ENCODE measurements at regions not wholly inside any gene's neighbourhood (a gene's known extent, or its start where the extent isn't known, plus 50 kb on each side); places are given as distances from the start of the nearest gene placed in this dataset.

DNA sequence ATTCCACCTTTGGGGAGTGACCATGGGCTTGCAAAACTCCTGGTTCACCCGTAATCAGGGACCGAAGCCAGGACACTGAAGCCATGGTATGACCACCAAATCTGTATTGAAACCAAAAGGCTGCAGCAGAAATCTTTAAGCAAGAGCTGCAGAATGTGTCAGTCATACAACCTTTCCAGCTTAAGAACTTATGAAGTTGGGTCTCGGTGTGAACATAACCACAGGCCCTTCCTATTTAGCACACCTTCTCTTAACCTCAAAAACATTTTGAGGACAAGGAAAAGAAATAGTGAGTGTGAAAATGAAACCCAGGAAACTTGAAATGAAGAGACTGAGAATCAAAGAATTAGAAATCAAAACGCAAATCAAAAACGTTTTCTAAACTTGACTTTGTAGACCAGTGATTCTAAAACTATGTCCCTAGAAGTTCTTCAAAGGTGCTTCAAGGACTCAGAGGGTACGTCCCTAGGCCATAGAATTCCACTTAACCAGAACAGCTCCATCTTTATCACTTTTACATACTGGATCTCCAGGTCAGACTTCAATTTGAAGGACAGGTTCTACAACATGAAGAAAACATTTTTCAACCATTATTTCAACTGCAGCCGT is 231.6 kb upstream of the GRIP1 start:
- DNase-seq (ENCODE audit: low read depth in 2 of 2) = no peak

DNA sequence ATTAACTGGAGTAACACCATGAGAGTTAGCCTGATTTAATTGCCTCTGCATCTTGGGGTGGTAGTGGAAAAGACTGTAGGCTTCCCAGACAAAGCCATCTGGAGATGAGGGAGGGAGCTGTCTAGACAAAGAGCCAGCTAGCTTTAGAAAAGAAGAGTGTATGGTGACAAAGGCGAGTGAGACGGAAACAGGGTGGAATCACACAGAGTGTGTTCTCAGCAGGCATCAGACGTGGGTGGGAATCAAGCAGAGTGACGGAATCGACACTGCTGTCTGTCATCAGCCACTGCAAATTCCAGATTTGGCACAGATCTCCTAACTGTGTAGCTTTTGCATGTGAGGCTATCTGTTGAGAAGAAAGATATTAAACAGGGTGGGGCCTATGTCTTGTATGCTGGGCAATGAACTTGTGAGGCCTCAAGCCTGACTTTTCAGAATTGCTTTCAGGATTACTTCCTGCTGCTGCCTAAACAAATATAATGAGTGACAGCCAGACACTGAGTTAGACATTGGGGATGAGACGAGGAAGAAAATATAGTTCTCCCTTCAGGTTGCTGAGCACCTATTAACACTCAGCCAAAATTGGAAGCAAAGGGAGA is 236.5 kb upstream of the GRIP1 start:
- DNase-seq (ENCODE audit: low read depth in 2 of 2) = no peak

DNA sequence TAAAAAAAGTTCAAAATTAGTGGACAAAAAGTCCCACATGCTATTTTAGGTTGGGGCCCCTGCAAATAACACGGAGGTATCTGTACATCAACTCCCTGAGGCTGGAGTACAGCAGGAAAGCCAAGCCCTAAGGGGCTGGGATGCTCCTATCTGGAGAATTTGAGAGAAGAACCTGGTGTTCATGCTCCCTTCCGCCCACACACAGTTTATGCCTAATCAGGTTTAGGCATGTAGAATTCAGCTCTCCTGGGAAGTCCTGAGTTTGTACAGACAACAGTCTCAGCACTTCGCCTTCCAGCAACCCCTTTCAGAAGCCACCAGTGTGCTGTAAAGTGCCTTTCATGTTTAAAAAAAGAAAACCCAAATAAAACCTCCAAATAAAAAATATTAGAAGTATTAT is 237.3 kb upstream of the GRIP1 start:
- no peak for DNase-seq (ENCODE audit: low read depth in 2 of 2)

DNA sequence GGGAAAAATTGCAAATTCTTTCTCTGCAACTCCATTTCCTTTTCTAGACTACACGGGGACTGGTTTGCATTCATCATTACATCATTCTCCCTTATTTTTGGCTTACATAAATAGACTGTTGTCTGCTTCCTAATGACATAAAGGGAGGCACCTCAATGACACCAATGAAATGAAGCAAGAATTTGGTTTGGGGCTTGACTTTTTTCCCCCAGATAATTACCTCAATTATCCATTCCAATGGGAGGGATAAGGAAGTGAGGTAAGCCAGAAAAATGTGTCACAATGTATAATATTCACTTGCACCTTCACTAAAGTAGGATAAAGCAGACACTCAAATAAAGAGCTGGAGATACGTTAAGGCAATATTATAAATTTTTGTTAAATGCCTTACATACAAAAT is 240.6 kb upstream of the GRIP1 start:
- no peak for DNase-seq (ENCODE audit: low read depth in 2 of 2)

DNA sequence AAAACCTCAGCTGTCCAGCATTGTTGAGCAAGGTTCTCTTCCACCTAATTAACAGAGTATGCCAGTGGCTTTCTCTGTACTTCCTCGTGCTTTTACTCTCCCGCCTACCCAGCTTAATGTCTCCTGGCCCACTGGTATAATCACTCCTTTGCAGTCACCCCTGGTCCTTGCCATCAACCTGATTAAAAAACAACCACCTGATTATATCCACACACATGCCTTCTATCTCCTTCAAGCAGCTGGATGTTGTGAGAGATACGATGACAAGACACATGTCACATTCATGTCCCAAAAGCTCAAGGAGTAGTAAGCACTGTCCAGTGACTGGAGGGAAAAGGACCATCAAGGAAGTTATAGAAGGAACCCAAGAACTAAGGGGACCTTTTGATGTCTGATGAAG is 241.3 kb upstream of the GRIP1 start:
- no peak for DNase-seq (ENCODE audit: low read depth in 2 of 2)

DNA sequence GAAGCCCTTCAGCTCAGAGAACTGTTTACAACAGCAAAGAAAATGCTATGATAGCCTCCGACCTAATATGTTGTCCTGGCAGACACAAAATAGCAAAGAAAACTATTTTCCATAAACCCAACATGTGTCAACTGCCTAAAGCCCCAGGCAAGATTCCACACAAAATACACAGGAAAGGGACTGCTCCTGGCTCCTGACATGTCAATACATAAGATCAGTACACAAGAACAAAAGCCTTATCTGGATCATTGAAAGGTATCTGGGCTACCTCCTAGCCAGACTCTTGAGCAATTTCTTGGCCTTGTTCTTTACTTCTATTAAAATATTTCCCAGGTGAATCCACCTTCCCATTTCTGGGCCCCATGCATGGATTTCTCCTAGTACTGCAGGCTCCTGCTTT is 242.3 kb upstream of the GRIP1 start:
- DNase-seq (ENCODE audit: low read depth in 2 of 2) = no peak

DNA sequence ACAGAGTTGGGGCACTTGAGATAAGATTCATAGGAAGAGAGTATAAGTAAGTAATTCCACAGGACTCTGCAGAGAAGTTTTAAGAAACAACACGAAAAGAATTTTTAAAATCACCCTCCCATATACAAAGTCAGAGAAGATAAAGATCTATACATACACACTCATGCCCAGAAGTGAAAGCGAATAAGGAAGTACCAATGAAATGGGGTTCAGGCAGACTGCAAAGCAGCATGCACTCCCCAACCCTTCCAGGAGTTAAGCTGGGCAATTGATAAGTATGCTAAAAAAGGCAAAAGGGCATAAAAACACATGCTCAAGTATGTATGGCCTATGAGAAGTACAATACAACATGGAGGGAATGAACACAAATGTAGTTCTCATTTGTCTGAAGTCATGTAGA is 246.2 kb upstream of the GRIP1 start:
- DNase-seq (ENCODE audit: low read depth in 2 of 2) = no peak

DNA sequence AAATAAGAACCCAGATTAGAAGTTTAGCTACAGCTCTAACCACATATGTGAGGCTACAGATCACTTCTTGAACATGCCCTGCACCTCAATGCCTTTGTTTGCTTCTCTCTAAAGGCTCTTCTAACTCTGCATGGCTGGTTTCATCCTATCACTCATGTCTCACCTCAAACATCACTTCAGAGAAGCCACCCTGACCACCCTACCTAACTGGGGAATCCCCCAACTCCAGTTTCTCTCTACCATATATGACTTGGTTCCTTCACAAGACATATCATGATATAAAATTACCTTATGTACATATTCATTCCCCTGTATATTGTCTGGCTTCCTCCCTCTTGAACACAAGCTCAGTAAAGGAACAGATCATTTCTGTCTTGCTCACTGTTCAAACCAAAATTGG is 250.2 kb upstream of the GRIP1 start:
- no peak for DNase-seq (ENCODE audit: low read depth in 2 of 2)

DNA sequence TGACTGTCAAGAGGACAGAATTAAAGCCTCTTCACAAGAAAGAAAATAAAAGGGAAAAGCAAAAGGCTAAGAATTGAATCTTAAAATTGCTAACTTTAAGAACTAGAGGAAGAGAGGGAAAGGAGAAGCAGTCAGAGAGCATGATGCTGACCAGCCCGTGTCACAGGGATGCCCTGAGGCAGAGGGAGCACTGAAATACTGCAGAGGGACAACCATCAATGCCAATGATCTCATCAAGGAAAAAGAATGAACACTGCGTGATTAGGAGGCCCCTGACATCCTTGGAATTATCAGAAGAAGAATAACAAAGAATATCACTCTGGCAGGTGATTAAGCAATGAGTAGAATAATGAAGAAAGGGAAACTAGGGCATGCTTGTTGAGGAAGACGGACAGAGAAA is 252.2 kb upstream of the GRIP1 start:
- no peak for DNase-seq (ENCODE audit: low read depth in 2 of 2)

DNA sequence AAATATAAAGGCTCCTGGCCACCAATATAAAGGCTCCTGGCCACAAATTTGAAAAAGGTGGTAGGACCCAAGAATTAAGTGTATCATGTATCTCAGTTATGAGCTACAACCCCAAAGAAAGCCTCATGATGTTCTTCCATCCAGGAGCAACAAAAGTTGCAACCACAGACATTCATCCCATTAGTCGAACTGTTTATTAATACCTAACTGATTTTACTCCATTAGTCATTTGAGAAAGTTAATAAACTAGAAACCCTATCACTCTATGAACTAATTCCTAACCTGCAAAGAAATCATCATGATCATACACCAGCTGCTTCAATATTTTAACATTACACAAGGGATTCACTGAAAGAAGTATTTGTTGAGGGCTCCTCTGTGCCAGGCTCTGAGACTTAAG is 253.2 kb upstream of the GRIP1 start:
- no peak for DNase-seq (ENCODE audit: low read depth in 2 of 2)

DNA sequence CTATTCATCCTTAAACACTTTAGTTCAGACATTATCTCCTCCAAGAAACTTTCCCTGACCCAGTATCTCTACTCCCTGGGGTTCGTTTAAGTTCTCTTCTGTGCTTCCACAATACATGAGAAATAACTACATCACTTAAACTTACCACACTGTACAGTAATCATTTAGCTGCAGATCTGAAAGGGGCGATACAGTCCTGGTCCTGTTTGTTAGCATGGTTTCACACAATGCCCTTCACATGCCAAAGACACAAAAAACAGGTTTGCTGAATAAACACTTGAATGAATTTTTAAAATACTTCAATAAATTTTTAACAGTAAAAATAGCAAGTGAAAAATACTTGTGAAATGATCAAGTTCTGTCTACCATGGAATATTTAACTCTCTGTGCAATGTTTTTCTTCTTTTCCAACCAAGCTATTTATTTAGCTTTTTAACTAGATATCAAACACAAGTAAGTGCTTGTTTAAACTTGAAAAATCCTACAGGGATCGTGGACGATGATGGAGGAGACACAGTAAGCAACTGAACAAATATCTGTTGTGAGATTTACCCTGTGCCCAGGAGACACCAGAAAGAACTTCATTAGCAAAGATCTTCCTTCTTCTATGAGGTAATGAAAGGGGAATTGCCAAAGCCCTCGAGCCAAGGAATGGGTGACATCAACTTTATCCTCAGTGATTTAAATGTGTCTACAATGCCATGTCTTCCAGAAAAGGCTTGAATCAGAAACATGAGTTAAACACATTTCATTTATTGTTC is 255.6 kb upstream of the GRIP1 start:
- no peak for DNase-seq (ENCODE audit: low read depth in 2 of 2)

DNA sequence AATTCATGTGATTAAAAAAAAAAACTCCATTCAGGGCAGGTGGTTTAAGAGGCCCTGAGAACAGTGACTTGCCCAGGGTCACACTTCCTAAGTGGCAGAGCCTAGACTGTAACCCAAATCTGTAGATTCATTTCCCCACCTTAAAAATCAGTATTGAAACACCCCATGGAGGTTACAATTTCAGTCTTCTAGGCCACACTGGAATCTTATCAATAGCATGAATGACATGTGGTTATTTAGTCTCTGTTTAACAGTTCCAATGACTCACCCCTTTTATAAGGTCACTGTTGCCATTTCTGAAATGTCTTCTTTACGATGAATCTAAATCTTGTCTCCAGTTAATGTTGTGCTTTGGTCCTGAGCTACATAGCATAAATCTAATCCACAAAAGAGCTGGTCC is 262.3 kb upstream of the GRIP1 start:
- DNase-seq (ENCODE audit: low read depth in 2 of 2) = no peak

DNA sequence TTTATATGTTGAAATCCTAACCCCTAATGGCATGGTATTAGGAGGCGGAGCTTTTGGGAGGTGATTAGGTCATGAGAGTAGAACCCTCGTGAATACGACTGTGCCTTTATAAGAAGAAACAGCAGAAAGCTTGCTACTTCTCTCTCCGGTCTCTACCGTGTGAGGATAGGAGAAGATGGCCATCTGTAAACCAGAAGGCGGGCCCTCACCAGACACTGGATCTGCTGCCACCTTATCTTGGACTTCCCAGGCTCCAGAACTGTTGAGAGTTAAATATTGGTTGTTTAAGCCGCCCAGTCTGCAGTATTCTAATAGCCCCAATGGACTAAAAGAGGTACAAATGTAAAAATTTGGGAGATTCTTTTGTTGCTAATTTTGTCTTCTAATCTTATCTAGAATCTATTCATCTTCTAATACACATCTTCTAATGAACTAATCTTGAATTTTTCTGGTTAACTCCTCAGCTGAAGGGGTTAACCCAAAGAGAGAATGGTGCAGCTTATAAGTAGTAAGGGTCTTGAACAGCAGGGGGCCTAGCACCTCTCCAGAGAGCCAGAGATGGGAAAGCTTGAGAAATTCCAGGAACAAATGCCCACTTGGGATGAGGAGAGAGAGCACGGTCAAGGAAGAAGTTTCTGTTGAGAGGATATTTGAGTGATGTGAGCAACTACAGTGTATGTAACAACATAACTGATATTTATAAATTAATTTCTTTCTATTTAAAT is 264.0 kb upstream of the GRIP1 start:
- no peak for DNase-seq (ENCODE audit: low read depth in 2 of 2)

DNA sequence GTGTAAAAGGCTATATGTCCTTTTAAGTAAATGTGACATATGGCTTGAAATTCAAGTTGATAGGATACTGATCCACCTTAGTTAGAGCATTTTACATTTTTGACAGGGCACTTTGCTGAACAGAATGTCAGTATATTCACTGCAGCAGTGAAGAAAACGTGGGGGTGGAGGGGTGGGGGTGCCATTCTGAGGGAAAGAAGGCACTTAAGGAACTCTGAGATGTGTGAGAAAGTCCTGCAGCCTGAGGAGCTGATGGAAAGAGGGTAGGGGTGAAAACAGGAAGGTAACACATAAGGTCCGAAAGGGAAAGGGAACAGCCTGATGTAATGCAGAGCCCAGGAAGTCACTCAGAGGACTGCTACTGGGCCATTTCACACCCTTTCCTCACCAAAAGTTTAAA is 265.5 kb upstream of the GRIP1 start:
- no peak for DNase-seq (ENCODE audit: low read depth in 2 of 2)

DNA sequence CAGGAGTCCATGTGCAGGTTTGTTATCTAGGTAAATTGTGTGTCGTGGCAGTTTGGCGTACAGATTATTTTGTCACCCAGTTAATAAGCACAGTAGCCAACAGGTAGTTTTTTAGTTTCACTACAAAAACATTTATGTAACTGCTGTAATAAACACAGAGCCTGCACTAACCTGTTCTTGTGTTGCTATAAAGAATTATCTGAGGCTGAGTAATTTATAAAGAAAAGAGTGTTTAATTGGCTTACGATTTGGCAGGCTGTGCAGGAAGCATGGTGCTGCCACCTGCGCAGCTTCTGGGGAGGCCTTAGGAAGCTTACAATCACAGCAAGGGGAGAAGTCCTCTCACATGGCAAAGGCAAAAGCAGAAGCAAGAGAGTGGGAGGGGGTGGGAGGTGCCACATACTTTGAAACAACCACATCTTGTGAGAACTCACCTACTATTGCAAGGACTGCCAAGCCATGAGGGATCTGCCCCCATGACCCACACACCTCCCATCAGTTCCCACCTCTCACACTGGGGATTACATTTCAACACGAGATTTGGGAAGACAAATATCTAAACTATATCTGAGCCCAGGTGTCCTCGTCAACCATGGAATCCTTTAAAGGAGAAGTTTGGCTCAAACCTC is 266.4 kb upstream of the GRIP1 start:
- DNase-seq (ENCODE audit: low read depth in 2 of 2) = no peak

DNA sequence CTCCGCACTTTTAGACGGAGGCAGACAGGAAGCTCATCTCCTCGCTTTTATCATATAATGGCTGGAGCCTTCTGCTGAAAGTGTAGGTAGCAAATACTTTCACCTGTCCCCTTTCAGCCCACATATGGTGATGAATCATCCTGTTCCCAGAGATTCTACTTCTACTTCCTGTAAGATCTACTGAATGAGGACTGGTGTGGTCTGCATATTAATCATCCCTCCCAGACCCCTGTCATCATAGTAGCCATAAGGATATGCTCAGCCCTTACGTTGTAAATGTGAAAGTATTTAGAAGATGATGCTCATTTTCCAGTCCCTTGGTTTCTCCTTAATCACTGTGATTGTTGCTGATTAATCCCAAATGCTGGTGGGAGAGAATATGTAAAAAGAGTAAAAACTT is 268.2 kb upstream of the GRIP1 start:
- DNase-seq (ENCODE audit: low read depth in 2 of 2) = no peak

DNA sequence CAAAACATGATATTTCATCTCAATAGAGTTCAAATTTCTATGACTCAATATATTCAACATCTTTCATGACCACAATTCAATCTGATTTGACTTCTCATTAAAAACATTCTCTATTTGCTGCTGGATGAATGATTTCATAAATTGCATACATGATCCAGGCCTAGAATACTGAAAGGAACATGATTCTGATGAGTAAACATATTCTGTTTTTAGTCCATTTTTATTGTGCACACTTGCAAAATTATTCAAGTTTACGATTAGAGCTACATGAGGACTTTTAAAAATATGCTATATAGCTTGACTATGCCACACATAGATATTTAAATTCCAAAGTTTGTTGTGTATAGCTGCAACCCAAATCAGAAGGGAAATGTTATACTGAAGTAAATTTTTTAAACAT is 273.8 kb upstream of the GRIP1 start:
- no peak for DNase-seq (ENCODE audit: low read depth in 2 of 2)

DNA sequence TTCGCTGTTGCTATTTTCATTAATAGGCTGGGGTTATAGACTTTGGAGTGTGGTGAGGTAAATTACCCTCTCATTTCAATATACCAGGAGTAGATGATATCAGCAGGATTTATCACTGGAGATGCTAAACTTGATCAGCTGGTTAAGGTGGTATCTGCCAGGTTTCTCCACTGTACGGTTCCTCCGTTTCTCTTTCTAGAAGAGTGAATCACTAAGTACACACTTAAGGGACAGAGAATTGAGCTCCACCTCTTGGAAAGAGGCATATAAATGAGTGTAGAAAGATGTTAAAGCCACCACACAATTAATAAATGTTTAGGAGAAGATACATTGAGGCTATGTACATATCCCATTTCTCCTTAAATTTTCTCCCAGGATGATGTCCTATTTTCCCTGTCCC is 277.4 kb upstream of the GRIP1 start:
- DNase-seq (ENCODE audit: low read depth in 2 of 2) = no peak

DNA sequence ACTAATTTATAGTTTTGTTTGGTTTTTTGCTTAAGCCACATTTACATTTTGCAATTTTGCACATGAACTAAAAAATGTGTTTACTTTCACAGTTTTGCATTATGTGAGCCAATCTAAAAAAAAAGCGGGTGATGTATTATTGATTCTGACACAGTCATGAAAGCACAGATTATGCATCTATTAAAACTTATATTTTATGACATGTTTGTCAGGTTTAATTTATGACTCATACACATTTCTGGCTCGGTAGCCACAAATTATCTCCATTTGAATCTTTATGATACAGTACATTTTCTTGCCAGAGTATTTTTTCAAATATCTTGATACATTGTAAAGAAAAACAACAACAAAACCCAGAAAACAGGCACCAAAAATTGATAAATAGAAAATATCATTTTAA is 280.4 kb upstream of the GRIP1 start:
- DNase-seq (ENCODE audit: low read depth in 2 of 2) = no peak

DNA sequence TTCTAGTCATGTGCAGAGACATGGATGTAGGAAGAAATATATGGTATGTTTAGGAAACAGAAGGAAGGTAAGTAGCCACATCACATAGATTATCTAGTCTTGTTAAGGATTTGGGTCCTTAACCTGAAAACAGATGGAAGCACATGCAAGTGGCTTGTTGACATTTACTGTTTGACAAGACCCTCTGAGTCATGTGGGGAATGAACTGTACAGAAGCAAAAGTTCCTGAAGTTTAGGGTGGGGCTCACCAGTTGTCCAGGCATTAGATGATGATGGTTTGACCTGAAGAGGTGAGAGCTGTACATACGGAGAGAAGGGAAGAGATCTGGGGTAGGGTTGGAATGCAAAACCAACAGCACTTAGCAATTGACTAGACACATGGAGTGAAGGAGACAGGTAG is 281.1 kb upstream of the GRIP1 start:
- no peak for DNase-seq (ENCODE audit: low read depth in 2 of 2)

DNA sequence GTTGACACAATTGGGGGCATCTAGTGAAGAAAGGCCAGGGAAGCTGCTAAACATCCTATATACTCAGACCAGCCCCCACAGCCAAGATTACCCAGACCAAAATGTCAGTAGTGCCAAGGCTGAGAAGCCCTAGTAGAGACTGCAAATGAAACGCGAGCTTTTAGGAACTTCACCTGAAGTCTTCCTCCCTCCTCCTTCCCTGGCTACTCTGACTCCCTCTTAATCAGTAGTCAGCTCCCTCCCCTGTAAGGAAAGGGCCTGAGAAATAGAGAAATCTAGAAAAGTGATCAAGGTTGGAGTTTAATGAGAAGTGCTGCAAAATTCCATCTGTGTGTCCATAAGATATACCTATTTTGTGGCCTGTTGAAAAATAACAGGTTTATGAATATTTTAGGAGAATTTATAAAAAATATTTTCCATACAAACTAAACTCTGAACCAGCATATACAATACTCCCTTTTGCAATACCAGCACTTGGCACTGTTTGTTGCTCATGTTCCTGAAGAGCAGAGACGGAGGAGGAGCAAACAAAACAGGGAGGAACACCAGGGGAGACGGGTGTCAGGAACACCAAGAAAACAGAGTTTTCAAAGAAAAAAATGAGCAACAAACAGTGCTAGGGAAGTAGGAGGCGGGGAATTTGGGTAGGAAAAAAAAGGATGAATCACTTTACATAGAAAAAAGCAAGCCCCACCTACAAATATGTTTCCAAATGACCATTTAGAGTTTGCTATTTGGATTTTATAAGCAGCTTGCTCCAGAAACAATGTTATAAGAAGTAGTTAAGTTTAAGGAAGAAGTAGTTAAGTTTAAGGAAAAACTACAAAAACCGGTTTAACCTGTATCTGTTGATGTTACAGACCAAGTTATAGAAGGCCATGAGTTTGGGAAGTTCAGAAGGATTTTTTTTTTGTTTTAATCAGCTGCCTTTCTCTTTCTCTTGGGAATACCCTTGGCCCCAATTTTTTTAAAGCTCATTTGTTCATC is 282.1 kb upstream of the GRIP1 start:
- DNase-seq (ENCODE audit: low read depth in 2 of 2) = no peak
